Erythroblast (primary cell): ENCODE measurements at regions not wholly inside any gene's neighbourhood (a gene's known extent, or its start where the extent isn't known, plus 50 kb on each side); places are given as distances from the start of the nearest gene placed in this dataset.

Source experiments
- GATA1 ChIP-seq: IDR thresholded peaks from 2 replicates; pipeline ENCODE4 v1.6.1; 2011; ENCODE audit warnings: low read depth, mild to moderate bottlenecking, control low read depth, low read length, moderate library complexity
- POLR2A ChIP-seq: IDR thresholded peaks from 2 replicates; pipeline ENCODE4 v1.6.1; 2011; ENCODE audit warnings: mild to moderate bottlenecking, low read length

GRCh38 chr6:108765495-108765894 is 82.7 kb upstream of the ARMC2 start:
- TF ChIP-seq POLR2A: no peak
- no peak for TF ChIP-seq GATA1
